ELF-1 (cell line): ENCODE measurements at regions not wholly inside any gene's neighbourhood (a gene's known extent, or its start where the extent isn't known, plus 50 kb on each side); places are given as distances from the start of the nearest gene placed in this dataset.

ENCODE experiments used
- DNase-seq: peaks from one replicate; pipeline ENCODE4 v3.0.0-alpha.2; 2016; ENCODE audit warnings: low read depth, low spot score

DNA sequence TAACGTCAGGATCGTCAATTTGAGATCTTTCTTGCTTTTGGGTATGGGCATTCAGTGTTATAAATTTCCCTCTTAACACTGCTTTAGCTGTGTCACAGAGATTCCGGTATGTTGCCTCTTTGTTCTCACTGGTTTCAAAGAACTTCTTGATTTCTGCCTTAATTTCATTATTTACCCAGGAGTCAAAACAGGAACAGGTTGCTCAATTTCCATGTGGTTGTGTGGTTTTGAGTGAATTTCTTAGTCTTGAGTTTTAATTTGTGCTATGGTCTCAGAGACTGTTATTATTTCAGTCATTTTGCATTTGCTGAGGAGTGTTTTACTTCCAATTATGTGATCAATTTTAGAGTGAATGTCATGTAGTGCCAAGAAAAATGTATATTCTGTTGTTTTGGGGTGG lies 153.1 kb downstream of the PCDH17 start:
- DNase-seq = no peak

DNA sequence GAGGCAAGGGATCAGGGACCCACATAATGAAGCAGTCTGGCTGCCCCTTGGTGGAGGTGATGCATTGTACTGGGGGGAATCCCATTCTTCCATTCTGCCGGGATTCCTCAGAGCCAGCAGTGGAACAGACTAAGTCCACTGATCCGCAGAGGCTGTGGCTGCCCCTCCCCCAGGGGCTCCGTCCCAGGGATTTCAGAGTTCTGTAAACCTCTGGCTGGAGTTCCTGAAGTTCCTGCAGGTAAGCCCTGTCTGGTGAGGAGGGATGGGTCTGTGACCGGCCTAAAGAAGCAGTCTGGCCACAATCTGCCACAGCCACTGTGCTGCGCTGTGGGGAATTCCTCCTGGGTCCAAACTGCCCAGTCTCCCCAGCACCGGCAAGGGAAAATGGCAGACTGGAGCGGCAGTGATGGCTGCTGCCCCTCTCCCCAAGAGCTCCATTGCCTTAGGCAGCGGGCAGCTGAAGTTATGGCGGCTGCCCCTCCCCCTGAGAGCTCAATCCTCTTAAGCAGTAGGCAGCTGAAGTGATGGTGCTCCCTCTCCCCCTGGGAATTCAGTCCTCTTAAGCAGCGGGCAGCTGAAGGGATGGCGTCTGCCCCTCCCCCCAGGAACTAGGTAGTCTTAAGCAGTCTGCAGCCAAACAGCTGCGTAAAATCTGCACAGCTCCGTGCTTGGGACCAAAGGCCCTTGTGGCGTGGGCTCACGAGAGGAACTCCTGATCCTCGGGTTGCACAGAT lies 155.7 kb downstream of the PCDH17 start:
- peak; percentile 55 for DNase-seq

DNA sequence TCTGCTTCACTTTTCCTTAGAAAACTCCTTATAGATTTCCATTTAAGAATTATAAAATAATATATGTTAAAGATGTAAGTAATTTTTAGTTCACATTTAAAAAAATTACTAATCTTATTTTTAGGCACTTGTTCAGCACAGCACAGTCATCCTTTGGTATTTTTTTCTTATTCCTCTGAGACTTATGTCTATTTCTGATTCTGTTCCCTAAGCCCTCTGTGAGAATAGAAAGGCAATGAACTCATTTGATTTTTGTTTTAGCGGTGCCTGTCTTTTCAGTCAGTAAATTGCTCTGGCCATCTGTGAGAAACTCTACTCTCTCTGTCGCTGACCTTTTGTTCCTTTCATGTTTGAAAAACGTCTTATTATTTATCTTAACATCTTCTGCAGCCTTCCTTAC lies 168.1 kb downstream of the PCDH17 start:
- DNase-seq = no peak

DNA sequence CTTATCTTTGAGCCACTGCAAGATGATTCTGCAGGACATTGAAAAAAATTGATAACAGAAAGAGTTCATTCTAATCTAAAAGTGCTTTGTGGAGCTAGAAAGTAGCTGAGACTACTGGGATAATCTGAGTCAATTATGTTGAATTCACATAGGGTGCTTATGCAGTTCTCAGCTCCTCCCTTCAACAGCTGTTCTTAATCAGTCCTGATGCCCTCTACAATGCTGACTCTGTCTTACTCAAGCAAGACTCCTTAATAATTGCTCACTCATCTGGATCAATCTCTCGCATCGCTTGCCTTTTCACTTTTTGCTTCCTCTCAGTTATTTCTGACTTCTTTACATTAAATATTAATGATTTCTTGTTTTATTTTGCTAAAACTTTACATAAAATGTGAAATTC lies 182.1 kb downstream of the PCDH17 start:
- no peak for DNase-seq

DNA sequence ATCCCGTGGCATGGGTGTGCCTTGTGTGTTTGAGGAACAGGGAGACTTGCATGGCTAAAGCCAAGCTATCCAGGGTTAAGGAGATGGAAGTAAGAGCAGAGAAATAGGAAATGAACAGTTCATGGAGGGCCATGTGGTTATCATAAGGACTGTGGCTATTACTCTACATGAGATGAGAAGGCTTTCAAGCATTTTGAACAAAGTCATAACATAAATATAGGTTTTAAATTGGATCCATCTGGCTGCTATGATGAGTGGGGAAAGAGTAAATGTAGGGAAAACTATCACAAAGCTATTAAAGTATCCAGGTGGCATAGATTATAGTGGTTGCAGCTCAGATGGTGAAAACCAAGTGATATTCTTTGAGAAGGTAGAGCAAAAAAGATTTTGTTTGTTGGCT lies 184.1 kb downstream of the PCDH17 start:
- DNase-seq = no peak

DNA sequence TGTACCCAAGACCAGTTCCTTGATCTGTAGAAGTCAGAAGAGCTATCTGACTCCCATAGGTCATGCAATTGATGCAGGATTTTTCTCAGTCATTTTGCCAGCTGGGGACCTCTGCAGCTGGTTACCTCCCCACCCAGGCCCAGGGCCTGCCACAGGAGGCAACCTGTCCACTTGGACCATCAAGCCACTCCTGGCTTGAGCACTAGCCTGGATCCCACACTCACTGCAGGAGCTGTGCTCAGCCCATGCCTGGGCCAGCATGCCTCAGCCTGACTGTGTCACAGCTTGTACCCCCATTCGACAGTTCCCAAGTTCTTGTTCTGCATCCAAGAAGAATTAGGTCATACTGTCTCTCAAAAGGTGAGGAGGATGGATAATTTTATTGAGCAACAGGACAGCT lies 189.4 kb downstream of the PCDH17 start:
- no peak for DNase-seq

DNA sequence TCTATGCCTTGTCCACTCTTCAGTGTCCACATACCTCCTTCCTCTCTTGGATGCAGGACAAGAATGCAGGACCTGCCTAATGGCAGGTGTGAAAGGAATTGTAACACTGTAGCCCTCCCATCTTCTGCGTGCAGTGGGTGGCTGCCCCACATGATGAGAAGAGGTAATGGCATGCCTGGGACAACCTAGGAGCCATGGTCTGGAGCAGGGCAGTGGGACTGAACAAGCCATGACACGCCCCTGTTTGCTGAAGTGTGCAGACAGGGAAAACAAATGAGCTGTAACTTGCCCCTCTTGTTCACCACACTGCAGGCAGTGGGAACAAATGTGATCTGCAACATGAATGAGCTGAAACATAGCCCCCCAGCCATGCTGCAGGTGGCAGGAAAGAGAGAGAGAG lies 192.2 kb downstream of the PCDH17 start:
- DNase-seq = no peak

DNA sequence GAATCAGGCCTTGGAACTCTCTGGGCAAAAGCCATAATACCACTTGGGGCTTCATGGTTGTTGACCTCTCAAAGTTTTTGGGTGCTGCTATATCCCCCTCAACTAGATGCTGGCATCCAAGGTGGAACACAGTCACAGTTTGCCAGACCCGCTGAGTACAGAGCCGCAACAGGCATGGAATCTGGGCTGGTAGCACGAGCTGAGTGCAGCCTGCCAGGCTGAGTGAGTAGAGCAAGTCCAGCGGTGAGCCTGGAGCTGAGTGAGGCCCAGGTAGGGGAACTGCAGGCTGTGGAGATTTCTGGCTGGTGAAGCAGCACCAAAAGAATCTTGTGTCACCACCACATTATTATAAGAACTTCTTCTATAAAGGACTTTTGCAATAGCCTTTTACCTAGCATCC lies 192.6 kb downstream of the PCDH17 start:
- DNase-seq = no peak

DNA sequence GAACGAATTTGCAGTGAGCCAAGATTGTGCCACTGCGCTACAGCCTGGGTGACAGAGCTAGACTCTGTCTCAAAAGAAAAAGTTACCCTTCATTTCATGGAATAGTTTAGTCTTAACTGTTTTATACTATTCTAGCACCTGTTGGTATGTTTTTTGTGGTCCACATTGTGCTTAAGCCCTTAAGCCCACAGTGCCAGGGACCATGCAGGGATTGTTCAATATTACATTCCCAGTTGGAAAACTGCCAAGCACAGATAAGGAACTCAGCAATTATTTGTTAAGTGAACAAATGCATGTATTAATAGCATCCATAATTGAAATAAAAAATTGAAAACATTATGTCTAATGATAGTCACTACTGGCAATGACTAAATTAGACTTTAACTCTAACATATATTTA lies 193.5 kb downstream of the PCDH17 start:
- DNase-seq = no peak

DNA sequence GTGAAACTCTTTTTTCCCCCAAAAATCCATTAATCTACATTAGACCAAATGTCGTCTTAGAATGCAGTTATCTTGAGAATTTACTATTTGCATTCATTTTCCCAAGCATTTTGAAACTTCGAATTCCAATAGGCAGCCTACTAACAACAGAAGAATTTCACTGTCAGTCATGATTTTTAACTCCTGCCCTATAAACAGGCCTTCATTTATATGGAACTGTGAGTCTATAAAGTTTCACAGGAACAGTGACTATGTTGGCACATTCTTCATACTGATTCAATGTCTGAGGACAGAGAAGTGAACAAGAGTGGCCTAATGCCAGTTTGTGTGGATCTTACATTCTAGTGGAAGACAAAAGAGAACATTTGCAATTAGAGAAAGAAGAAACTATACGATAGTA lies 198.0 kb downstream of the PCDH17 start:
- no peak for DNase-seq

DNA sequence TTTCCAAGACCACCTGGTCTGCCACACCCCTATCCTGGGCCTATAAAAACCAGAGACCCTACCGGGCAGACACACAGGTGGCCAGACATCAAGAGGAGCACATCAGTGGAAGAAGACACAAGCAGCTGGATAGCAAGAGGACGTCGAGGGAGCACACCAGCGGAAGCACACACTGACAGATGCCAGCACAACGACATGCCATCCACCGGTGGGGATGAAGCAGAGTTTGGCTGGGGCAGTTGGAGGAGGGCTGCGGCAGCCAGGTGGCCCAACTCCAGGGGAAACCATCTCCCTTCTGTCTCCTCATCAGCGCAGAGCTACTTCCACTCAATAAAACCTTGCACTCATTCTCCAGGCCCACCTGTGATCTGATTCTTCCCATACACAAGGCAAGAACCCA lies 200.6 kb downstream of the PCDH17 start:
- no peak for DNase-seq

DNA sequence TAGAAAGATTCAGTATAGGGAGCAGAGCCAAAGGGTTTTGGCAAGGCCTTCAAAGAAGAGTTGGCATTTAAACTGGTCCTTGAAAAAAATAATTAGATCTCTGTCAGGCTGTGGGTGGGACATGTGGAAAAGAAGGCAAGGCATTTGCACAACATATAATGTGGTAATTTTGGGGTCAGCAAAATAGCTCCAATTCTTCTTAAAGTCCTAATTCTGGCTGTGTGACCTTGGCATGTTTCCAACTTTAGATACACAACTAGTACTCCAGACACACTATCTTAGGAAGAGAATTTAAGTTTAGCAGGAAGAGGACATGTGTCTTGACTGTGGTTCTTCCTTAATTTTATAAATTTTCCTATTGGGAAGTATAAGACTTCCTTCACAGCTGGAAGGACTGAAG lies 206.3 kb downstream of the PCDH17 start:
- no peak for DNase-seq

DNA sequence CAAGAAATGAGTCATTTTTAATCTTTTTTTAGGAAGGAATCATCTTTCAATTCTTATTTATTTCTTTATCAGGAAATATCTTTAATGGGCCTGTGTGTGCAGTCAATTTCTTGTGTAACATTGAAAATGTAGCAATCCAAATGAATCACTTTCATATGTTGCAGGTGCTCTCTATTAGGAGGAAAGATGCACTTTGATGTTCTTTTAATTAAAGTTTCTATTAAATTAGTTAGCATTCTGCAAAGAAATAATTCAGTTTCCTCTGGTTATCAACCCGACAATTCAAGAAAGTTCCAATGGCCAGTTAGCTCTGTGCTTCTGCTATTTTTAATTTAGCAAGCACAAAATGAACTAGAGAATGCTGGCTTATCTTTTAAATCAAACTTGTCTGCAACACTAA lies 212.0 kb downstream of the PCDH17 start:
- DNase-seq = no peak

DNA sequence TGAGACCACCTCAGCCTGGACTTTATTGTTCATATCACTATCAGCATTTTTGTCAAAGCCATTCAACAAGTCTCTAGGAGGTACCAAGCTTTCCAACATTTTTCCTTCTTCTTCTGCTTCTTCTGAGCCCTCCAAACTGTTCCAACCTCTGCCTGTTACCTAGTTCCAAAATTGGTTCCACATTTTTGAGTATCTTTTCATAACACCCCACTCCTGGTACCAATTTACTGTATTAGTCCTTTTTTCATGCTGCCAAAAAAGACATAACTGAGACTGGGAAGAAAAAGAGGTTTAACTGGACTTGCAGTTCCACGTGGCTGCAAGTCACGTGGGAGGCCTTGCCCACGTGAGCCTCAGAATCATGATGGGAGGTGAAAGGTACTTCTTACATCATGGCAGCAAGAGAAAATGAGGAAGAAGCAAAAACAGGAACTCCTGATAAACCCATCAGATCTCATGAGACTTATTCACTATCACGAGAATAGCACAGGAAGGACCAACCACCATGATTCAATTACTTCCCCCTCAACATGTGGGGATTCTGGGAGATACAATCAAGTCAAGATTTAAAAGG lies 215.1 kb downstream of the PCDH17 start:
- no peak for DNase-seq

DNA sequence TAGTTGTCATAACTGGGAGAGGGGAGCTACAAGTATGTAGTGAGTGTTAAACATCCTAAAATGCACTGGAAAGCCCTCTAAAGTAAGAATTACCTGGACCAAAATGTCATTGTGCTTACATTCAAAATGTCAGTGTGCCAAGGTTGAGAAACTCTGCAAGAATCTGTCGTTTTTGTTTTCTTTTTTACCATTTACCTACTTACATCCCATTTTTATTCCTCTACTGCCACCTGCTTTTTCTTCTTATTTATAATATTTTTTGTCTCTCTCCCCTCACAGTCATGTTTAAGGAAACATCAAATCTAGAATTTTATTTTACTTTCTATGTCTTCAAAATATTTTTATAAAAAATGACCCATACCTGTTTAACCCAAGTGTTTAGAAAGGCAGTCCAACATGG lies 226.4 kb downstream of the PCDH17 start:
- no peak for DNase-seq

DNA sequence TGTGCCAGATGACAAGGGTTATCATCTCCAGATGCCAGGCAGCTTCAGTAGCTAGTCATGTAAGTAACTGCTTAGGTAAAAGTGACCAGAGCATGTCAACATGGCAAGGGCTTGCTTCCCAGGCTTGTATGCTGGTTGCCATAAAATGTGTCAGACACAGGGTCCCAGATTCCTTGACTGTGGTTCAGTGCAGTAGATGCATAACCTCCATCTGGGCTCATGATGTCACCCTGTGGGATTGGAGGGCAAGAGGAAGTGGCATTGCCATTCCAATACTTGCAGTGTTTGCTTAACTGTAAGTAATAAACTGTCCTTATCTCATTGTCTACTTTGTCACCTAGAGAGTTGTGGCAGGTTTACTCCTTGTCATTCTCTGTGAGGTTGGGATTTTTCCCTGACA lies 226.8 kb downstream of the PCDH17 start:
- DNase-seq = no peak

DNA sequence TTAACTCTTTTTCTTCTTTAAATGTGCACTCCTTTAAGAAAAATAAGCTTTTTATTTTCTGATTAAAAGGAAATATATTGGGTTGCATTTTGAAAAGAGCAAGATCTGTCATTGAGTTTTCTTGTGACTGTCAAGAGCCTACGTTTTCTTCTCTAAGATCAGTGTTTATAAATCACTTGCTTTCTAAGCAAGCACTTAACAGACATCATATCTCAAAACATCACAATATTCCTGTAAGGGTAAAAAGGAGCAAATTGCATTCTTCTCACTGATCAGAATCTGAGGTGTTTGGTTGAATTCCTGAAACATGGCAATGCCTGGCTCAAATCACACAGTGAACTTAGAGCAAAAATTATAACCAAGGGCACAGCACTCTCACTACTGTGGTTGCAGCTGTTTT lies 231.3 kb downstream of the PCDH17 start:
- DNase-seq = no peak

DNA sequence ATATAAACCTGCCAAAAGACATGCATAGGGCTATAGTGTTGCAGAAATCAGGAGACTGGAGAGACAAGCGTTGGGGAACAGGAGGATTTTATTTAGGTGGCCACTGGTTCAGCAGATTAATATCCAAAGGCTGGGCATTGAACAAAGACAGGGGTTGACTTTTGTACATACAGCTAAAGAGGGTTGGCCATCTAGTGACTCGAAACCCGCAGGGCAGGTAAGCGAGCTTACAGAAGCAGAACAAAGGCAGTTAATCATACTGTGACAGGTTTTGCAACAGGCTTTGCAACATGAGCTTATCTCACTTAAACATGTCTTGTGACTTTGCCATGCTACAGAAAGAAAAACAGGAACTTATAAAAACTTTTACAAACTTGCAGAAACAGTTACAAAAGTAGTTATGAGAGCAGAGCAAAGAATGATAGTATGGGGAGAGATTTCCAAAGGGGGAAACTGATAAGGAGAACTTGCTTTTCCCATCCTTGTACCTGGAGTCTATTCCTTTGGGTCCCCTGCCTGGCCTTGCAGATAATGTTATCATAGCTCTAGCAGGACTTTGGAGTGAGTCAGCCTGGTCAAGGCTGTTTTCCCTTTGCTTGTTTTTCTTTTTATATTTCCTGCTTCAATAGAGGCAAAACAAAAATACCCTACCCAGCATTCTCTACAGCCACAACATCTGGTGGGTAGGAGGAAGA lies 234.2 kb downstream of the PCDH17 start:
- DNase-seq = peak; percentile 4

DNA sequence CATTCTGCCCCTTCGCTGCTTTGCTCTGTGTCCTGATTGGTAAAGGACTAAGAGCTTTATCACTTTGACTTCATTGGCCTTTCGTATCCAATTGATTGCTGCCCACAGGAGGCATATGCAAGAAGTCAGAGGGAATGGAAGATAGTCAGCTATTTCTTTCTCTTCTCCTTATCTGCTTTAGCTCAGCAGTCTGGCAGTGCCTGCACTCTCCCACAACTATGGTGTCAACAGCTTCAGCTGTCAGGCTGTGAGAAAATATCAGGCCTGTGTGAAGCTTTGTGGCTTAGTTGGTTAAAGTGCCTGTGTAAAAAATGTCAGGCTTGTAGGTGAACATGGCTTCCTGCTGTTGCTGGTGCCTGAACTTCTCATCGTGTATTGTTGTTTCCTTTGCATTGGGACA lies 243.0 kb downstream of the PCDH17 start:
- DNase-seq = peak; percentile 2

DNA sequence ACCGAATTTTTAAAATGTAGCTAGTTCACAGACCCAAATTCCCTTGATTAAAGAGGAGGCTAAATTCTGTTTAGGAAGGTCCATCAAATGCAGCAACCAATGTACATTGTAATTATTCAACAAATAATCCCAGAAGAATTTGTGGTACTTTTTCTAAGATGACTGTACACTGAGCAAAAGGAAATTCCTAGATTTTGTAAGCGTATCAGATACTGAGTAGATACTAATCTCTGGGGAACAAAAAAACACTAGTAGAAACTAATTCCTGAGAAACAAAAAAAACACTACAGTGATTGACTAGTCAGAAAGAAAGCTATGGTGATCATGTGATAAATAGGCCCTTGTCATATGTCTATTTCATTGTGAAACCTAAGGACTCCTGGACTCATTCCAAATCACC lies 246.1 kb downstream of the PCDH17 start:
- no peak for DNase-seq

DNA sequence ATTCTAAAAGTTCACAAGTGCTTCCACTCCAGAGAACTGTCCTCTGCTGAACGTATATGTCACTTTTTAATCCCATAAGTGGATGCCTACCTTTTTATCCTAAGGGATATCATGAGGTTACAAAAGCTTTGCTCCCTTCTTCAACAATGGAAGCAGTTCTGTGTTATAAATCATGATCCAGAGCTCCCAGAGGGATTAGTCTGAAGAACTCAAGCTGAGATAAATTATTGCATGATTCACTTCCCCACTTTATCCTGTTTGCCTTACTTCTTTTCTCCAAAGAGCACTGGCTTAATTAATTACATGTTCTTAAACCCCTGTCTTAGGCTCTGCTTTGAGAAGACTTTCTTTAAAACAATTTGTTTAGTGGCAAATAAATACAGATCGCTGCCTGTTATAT lies 246.7 kb downstream of the PCDH17 start:
- DNase-seq = no peak

DNA sequence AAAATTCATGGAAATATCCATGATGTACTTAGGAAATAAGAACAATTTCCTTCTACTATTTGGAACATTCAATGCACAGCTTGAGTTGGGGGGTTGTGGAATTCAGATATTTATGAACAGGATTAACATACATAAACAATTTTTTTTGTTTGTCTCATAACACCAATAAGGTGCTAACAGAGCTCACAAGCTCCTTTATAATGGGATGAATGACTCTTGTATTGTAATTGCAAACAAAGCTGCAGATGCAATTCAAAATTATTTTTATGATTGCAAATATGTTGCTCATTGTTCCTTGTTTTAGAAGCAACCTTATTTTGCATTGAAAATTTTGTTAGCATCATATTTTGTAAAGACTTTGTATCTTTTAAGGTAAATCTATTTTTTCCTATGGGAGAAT lies 265.7 kb downstream of the PCDH17 start:
- no peak for DNase-seq

DNA sequence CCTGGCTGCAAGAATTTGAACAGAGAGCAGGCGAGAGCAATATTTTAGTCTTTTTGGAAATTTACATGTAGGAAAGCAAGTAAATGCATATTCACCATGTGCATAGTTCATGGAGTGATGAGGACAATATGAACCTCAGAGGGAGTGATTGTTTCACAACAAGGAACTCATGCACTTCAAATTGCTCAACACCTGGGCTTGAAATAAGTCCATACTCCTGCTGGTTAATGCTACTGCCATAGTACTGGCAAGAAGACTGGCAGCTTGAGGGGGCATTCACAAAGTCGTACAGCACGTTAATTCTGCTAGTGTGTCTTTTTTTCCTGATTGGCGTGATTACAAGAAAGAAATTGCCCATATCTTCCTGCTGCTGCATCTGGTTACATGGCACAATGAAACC lies 267.6 kb downstream of the PCDH17 start:
- no peak for DNase-seq
